Natural killer cell treated with Interleukin-12 subunit alpha and Interleukin-12 subunit beta and Interleukin-15 and Interleukin-18, amount 100 ng/mL, for 72 hours (primary cell): ENCODE measurements at regions not wholly inside any gene's neighbourhood (a gene's known extent, or its start where the extent isn't known, plus 50 kb on each side); places are given as distances from the start of the nearest gene placed in this dataset.
"Not testable (repeated sequence)": the region's sequence is repeated elsewhere in the genome, so short reads cannot be mapped to it uniquely, and the experiment has no call there.

ENCODE experiments used
- ATAC-seq, 2 donors: fragments of 150-1000 bp; cut with Tn5 transposase in 1 of 2; sonication (Bioruptor Pico), chemical (Tn5 transposase) in 1 of 2; 2 replicates each; pipeline ENCODE4 v1.10.0; 2021
- DNase-seq: peaks from one replicate; pipeline ENCODE4 v3.0.0; 2022; ENCODE audit warnings: low spot score
- H3K27ac Mint-ChIP-seq, 2 donors: 1 replicate in 1 of 2; 2 replicates in 1 of 2; pipeline ENCODE4 v1.8.0; 2022; ENCODE audit warnings: mixed read lengths in 2 of 2, mild to moderate bottlenecking in 1 of 2, moderate library complexity in 1 of 2
- H3K27me3 Mint-ChIP-seq, 2 donors: 1 replicate in 1 of 2; 2 replicates in 1 of 2; pipeline ENCODE4 v1.8.0; 2022; ENCODE audit warnings: mixed read lengths in 2 of 2
- H3K36me3 Mint-ChIP-seq: one replicate; pipeline ENCODE4 v1.8.0; 2022; ENCODE audit warnings: mixed read lengths
- H3K4me1 Mint-ChIP-seq, 2 donors: 1 replicate in 1 of 2; 2 replicates in 1 of 2; pipeline ENCODE4 v1.8.0; 2022; ENCODE audit warnings: low read depth in 2 of 2, mixed read lengths in 2 of 2, mild to moderate bottlenecking in 1 of 2
- H3K4me3 Mint-ChIP-seq: one replicate; pipeline ENCODE4 v1.8.0; 2022; ENCODE audit warnings: mixed read lengths
- H3K9me3 Mint-ChIP-seq: 2 replicates; pipeline ENCODE4 v1.8.0; 2022; ENCODE audit warnings: mixed read lengths

- H3K36me3 Mint-ChIP-seq, ATAC-seq, H3K27me3 Mint-ChIP-seq: not testable (repeated sequence)
These were observed 332.6 kb downstream of the BCL2L11 start for GRCh38 chr2:111453308-111453707.

GRCh38 chr2:111453816-111454215 is 333.1 kb downstream of the BCL2L11 start:
- DNase-seq, H3K4me3 Mint-ChIP-seq, H3K27me3 Mint-ChIP-seq, H3K27ac Mint-ChIP-seq, H3K9me3 Mint-ChIP-seq, H3K36me3 Mint-ChIP-seq, ATAC-seq: not testable (repeated sequence)
- H3K4me1 Mint-ChIP-seq = peaks cover 0 to 13% of the 10 kb centered on the region in 2 donors

More at GRCh38 chr2:111453308-111453707, 332.6 kb downstream of the BCL2L11 start:
- not testable (repeated sequence) for H3K4me3 Mint-ChIP-seq, DNase-seq, H3K27ac Mint-ChIP-seq, H3K9me3 Mint-ChIP-seq
- peaks cover 0 to 13% of the 10 kb centered on the region in 2 donors for H3K4me1 Mint-ChIP-seq

- ATAC-seq = peak; percentile 83
- not testable (repeated sequence) for H3K27ac Mint-ChIP-seq, H3K9me3 Mint-ChIP-seq, H3K27me3 Mint-ChIP-seq, H3K4me3 Mint-ChIP-seq, H3K36me3 Mint-ChIP-seq, DNase-seq
- peaks cover 0 to 13% of the 10 kb centered on the region in 2 donors for H3K4me1 Mint-ChIP-seq
These were observed 333.7 kb downstream of the BCL2L11 start for GRCh38 chr2:111454404-111454803.

GRCh38 chr2:111455016-111456015 is 334.6 kb downstream of the BCL2L11 start:
- H3K27me3 Mint-ChIP-seq, H3K9me3 Mint-ChIP-seq, DNase-seq, H3K4me1 Mint-ChIP-seq, H3K36me3 Mint-ChIP-seq, ATAC-seq, H3K4me3 Mint-ChIP-seq: not testable (repeated sequence)
- peak overlapping the region in 1 of 2 donors; percentile 1 for H3K27ac Mint-ChIP-seq

- ATAC-seq, H3K27me3 Mint-ChIP-seq: not testable (repeated sequence)
These were observed 336.5 kb downstream of the BCL2L11 start for GRCh38 chr2:111457191-111457590.

GRCh38 chr2:111460901-111461300 is 340.2 kb downstream of the BCL2L11 start:
- H3K36me3 Mint-ChIP-seq, H3K4me3 Mint-ChIP-seq, H3K9me3 Mint-ChIP-seq, ATAC-seq, H3K27ac Mint-ChIP-seq, DNase-seq, H3K4me1 Mint-ChIP-seq, H3K27me3 Mint-ChIP-seq: not testable (repeated sequence)

More at GRCh38 chr2:111457191-111457590, 336.5 kb downstream of the BCL2L11 start:
- not testable (repeated sequence) for H3K4me3 Mint-ChIP-seq, H3K9me3 Mint-ChIP-seq, H3K27ac Mint-ChIP-seq, H3K36me3 Mint-ChIP-seq, H3K4me1 Mint-ChIP-seq, DNase-seq

GRCh38 chr2:111461831-111462230 is 341.1 kb downstream of the BCL2L11 start:
- H3K27ac Mint-ChIP-seq, H3K4me1 Mint-ChIP-seq, ATAC-seq, H3K27me3 Mint-ChIP-seq, H3K9me3 Mint-ChIP-seq, DNase-seq, H3K4me3 Mint-ChIP-seq, H3K36me3 Mint-ChIP-seq: not testable (repeated sequence)

- ATAC-seq, H3K9me3 Mint-ChIP-seq, DNase-seq, H3K4me3 Mint-ChIP-seq, H3K27me3 Mint-ChIP-seq, H3K36me3 Mint-ChIP-seq, H3K4me1 Mint-ChIP-seq, H3K27ac Mint-ChIP-seq: not testable (repeated sequence)
These were observed 341.9 kb downstream of the BCL2L11 start for GRCh38 chr2:111462572-111462971.

GRCh38 chr2:111463238-111463848 is 342.6 kb downstream of the BCL2L11 start:
- H3K27me3 Mint-ChIP-seq, H3K4me1 Mint-ChIP-seq, H3K27ac Mint-ChIP-seq, H3K9me3 Mint-ChIP-seq, DNase-seq, H3K4me3 Mint-ChIP-seq, H3K36me3 Mint-ChIP-seq: not testable (repeated sequence)
- peak; percentile 2 to 19 for ATAC-seq

GRCh38 chr2:111463956-111464355 is 343.2 kb downstream of the BCL2L11 start:
- H3K27ac Mint-ChIP-seq, H3K9me3 Mint-ChIP-seq, H3K4me1 Mint-ChIP-seq, H3K27me3 Mint-ChIP-seq, H3K4me3 Mint-ChIP-seq, H3K36me3 Mint-ChIP-seq: not testable (repeated sequence)
- ATAC-seq (peak; percentile 97 to 98), DNase-seq (peak; percentile 80)

- not testable (repeated sequence) for H3K27me3 Mint-ChIP-seq, H3K4me3 Mint-ChIP-seq, H3K27ac Mint-ChIP-seq, H3K9me3 Mint-ChIP-seq, H3K4me1 Mint-ChIP-seq, H3K36me3 Mint-ChIP-seq, ATAC-seq, DNase-seq
These were observed 343.7 kb downstream of the BCL2L11 start for GRCh38 chr2:111464367-111464766.

- not testable (repeated sequence) for ATAC-seq, H3K27ac Mint-ChIP-seq, DNase-seq, H3K27me3 Mint-ChIP-seq, H3K36me3 Mint-ChIP-seq, H3K9me3 Mint-ChIP-seq, H3K4me3 Mint-ChIP-seq, H3K4me1 Mint-ChIP-seq
These were observed 344.8 kb downstream of the BCL2L11 start for GRCh38 chr2:111465521-111465920.

- not testable (repeated sequence) for H3K4me1 Mint-ChIP-seq, H3K4me3 Mint-ChIP-seq, ATAC-seq, DNase-seq, H3K27ac Mint-ChIP-seq, H3K36me3 Mint-ChIP-seq, H3K27me3 Mint-ChIP-seq, H3K9me3 Mint-ChIP-seq
These were observed 346.0 kb downstream of the BCL2L11 start for GRCh38 chr2:111466744-111467143.

- H3K4me1 Mint-ChIP-seq = peaks cover 11 to 14% of the 10 kb centered on the region in 2 donors
- H3K27me3 Mint-ChIP-seq, H3K4me3 Mint-ChIP-seq, DNase-seq, H3K36me3 Mint-ChIP-seq, ATAC-seq, H3K9me3 Mint-ChIP-seq, H3K27ac Mint-ChIP-seq: not testable (repeated sequence)
These were observed 350.2 kb downstream of the BCL2L11 start for GRCh38 chr2:111470924-111471323.
